Ovary (tissue), 3 donors: ENCODE measurements at regions not wholly inside any gene's neighbourhood (a gene's known extent, or its start where the extent isn't known, plus 50 kb on each side); places are given as distances from the start of the nearest gene placed in this dataset.

Experiments used
- EP300 ChIP-seq: sonication (generic); formaldehyde crosslinking; IDR thresholded peaks from one replicate; pipeline ENCODE4 v1.6.1; 2017; ENCODE audit warnings: antibody characterized with exemption
- POLR2A ChIP-seq: fragments of 450-650 bp; IDR thresholded peaks from one replicate; pipeline ENCODE4 v1.6.1; 2017; ENCODE audit warnings: antibody characterized with exemption, mild to moderate bottlenecking, moderate library complexity
- TF ChIP-seq, protein P1 (sequence below), 3 donors: fragments of 450-650 bp in 2 of 3; fragments of 200-600 bp in 1 of 3; IDR thresholded peaks; one replicate each; pipeline versions ENCODE4 v1.5.1 to v1.8.0; 2016 to 2022; ENCODE audit warnings: antibody characterized with exemption in 3 of 3, mild to moderate bottlenecking in 1 of 3
- donor health status: DM: no; HTN: no; CAD: no.

DNA sequence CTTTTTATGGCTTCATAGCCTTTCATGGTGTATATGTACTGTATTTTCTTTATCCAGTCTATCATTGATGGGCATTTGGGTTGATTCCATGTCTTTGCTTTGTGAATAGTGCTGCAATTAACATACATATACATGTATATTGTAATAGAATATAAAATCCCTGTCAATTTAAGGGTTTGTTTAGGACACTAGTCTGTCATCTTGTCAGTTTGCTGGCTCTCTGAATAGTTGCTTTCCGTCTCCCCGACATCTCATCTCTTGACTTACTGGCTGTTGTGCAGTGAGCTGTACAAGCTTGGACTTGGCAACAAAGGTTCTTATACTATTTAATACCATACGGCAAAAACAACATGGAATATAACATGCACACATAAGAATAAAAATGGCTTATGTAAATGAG lies 1487.5 kb downstream of the LRRC4C start:
- TF ChIP-seq POLR2A (no peak), EP300 (no peak)
- TF ChIP-seq, protein P1, sequence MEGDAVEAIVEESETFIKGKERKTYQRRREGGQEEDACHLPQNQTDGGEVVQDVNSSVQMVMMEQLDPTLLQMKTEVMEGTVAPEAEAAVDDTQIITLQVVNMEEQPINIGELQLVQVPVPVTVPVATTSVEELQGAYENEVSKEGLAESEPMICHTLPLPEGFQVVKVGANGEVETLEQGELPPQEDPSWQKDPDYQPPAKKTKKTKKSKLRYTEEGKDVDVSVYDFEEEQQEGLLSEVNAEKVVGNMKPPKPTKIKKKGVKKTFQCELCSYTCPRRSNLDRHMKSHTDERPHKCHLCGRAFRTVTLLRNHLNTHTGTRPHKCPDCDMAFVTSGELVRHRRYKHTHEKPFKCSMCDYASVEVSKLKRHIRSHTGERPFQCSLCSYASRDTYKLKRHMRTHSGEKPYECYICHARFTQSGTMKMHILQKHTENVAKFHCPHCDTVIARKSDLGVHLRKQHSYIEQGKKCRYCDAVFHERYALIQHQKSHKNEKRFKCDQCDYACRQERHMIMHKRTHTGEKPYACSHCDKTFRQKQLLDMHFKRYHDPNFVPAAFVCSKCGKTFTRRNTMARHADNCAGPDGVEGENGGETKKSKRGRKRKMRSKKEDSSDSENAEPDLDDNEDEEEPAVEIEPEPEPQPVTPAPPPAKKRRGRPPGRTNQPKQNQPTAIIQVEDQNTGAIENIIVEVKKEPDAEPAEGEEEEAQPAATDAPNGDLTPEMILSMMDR (IDR thresholded peaks at IDR 0.05), result no peak
